ENCODE measurements at regions not wholly inside any gene's neighbourhood (a gene's known extent, or its start where the extent isn't known, plus 50 kb on each side); places are given as distances from the start of the nearest gene placed in this dataset.

GRCh38 chr18:8974696-8975095, 127.8 kb upstream of the NDUFV2 start:
- no peak for TF ChIP-seq CTCF (IDR thresholded peaks at IDR 0.05)
- TF ChIP-seq POLR2AphosphoS5 (IDR thresholded peaks at IDR 0.05; ENCODE audit: insufficient read depth in 1 of 2, low read depth in 1 of 2) = no peak
